ENCODE measurements at regions not wholly inside any gene's neighbourhood (a gene's known extent, or its start where the extent isn't known, plus 50 kb on each side); places are given as distances from the start of the nearest gene placed in this dataset.
"Not testable (repeated sequence)": the region's sequence is repeated elsewhere in the genome, so short reads cannot be mapped to it uniquely, and the experiment has no call there.

GRCh38 chr1:29949676-29950075 is 713.4 kb downstream of the PTPRU start:
- DNase-seq (ENCODE audit: low read depth, low spot score): no peak

GRCh38 chr1:29948581-29948980 is 712.3 kb downstream of the PTPRU start:
- no peak for DNase-seq (ENCODE audit: low read depth, low spot score)

- DNase-seq (ENCODE audit: low read depth, low spot score): no peak
These were observed 709.7 kb downstream of the PTPRU start for GRCh38 chr1:29946057-29946456.

GRCh38 chr1:29945426-29945825 is 709.1 kb downstream of the PTPRU start:
- DNase-seq (ENCODE audit: low read depth, low spot score): no peak

DNA sequence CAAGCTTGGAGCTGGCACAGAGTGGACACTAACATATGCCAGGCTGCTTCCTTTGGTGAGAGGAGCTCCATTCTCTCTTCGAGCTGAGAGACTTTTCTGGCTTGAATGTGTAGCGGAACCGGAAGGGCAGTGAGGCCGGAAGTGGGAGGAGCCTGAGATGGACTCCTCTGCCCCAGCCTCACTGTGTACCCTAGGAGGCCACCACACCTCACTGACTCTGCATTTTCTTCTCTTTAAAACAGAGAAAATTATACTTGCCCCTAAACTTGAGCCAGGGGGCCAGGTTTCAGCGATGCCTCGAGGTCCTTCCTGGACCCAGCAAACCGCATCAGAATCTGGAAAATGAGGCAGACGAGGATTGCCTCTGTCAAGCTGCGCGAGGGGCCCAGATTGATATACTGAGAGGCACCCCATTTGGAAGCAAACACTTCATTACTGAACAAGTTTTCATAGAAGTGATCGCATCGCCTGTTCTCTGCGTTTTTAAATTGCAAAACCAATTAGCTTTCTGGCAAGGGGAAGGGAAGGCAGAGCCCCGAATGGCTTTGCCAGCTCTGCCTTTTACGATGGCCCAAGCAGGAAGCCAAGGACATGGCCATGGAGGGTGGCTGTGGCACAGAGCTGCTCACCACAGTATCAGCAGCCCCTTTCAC is 708.1 kb downstream of the PTPRU start:
- no peak for DNase-seq (ENCODE audit: low read depth, low spot score)

DNA sequence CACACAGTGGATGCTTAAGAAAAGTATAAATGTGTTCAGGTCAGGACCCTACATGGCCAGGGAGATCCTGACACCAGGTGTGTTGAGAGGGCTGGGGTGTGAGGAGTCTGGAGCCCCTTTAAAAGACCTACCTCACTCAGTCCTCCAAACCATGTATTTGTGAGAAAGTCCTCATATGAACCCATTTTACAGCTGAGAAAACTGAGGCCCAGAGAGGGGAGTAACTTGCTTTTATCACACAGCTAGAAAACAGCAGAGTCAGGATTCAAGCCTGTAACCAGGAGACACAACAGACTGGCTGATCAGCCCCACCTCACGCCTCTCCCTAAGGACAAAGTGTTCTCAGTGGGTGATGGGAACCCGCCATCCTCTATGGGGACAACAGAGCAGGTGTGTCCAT is 706.7 kb downstream of the PTPRU start:
- no peak for DNase-seq (ENCODE audit: low read depth, low spot score)

DNA sequence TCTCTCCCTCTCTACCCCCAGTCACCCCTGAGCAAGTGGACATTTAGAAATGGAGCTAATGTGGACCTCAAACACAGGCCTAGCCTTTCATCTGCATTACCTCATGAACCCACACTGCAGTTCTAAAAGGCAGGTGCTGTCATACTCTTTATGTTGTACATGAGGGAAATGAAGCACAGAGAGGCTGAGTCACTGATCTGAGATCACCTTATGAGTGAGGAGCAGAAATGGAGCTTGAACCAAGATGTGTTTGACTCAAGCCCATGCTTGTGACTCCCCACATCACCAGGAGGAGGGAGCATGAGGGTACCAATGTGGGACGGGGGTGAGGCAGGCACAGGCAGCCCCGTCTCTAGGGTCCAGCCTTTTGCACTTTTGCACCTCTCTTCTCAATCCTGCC is 702.8 kb downstream of the PTPRU start:
- no peak for DNase-seq (ENCODE audit: low read depth, low spot score)

- no peak for DNase-seq (ENCODE audit: low read depth, low spot score)
These were observed 701.0 kb downstream of the PTPRU start for GRCh38 chr1:29937356-29937755.

DNA sequence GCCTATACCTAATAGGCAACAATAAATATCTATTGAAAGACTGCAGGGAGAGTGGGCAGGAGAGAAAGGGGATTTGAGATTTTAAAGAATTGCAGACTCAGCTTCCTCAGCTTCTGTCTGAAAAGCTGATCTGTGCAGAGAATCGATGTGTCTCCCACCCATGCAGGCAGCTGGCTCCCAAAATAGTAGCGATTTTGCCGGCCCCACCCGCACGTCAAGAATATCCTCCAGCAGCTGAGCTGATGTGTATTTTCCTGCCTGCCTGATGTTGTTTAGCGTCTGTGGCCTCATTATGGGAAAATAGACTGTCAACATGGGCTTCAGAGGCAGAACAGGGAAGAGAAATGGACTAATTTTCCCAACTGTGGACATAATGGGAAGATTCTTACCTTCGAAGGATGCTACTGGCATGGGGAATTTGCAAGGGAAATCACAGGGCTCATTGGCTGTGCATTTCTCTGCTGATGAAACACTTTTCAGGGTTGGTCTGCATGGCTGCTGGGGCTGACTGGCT is 699.8 kb downstream of the PTPRU start:
- DNase-seq (ENCODE audit: low read depth, low spot score): no peak

- DNase-seq (ENCODE audit: low read depth, low spot score): no peak
These were observed 698.0 kb downstream of the PTPRU start for GRCh38 chr1:29934255-29934772.

- DNase-seq (ENCODE audit: low read depth, low spot score): no peak
These were observed 696.7 kb downstream of the PTPRU start for GRCh38 chr1:29933067-29933466.

DNA sequence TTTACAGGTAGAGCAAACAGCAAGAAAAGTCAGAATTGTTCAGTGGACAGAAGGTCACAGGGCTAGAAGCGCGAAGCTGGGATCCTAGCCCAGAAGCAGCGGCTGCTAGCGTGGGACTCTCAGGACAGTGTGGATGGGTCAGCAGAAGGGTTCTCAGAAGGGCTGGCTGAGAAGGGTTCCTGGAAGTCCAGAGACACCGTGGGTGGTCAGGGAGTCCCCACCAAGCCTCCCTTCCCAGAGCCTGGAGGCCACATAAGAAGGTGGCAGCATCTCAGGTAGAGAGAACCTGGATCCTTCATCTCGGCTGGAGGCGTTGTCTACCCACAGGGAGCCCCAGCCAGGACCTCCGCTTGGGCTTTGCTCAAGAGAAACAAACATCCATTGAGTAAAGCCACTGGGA is 696.3 kb downstream of the PTPRU start:
- DNase-seq (ENCODE audit: low read depth, low spot score): no peak

GRCh38 chr1:29931477-29932175 is 695.3 kb downstream of the PTPRU start:
- DNase-seq (ENCODE audit: low read depth, low spot score): no peak

- no peak for DNase-seq (ENCODE audit: low read depth, low spot score)
These were observed 688.7 kb downstream of the PTPRU start for GRCh38 chr1:29925058-29925457.

DNA sequence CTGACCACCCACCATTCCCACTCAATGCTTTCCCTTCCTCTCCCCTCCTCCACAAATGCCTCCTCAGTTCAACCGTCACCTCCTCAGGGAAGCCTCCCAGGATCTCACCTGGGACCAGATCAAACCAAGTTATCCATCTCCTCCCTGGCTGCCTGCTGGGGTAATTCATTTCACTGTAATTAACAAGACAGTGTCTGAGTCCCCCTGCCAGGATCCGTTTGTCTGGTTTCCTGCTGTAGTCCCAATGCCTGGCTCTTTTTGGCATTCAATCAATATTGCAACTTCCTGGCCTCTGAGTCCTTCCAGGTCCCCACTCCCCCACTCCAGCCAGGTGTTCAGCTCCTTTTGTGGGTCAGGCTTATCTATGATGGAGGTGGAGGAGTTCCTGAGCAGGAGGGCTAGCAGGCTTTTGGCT is 687.7 kb downstream of the PTPRU start:
- DNase-seq (ENCODE audit: low read depth, low spot score): no peak

GRCh38 chr1:29921741-29922140 is 685.4 kb downstream of the PTPRU start:
- no peak for DNase-seq (ENCODE audit: low read depth, low spot score)

DNA sequence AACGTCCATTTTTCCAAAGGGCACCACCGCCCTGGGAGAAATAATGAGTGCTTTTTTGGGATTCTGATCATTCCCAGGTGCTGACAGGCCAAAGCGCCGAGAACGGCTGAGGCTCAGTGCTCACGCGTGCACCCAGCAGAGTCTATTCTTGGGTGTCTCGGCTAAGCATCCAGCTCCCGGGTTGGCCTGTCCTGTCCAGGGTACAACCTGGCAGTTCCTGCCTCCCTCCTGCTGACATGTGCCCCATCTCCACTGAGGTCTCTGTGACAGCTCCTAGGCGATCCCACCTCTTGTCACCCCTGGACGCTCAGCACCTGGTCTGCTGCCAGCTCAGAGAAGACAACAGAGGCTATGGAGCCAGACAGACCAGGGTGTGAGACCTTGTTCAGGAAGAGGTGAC is 684.5 kb downstream of the PTPRU start:
- no peak for DNase-seq (ENCODE audit: low read depth, low spot score)

GRCh38 chr1:29920316-29920715 is 684.0 kb downstream of the PTPRU start:
- DNase-seq (ENCODE audit: low read depth, low spot score): no peak

GRCh38 chr1:29919041-29919440 is 682.7 kb downstream of the PTPRU start:
- not testable (repeated sequence) for DNase-seq (ENCODE audit: low read depth, low spot score)

DNA sequence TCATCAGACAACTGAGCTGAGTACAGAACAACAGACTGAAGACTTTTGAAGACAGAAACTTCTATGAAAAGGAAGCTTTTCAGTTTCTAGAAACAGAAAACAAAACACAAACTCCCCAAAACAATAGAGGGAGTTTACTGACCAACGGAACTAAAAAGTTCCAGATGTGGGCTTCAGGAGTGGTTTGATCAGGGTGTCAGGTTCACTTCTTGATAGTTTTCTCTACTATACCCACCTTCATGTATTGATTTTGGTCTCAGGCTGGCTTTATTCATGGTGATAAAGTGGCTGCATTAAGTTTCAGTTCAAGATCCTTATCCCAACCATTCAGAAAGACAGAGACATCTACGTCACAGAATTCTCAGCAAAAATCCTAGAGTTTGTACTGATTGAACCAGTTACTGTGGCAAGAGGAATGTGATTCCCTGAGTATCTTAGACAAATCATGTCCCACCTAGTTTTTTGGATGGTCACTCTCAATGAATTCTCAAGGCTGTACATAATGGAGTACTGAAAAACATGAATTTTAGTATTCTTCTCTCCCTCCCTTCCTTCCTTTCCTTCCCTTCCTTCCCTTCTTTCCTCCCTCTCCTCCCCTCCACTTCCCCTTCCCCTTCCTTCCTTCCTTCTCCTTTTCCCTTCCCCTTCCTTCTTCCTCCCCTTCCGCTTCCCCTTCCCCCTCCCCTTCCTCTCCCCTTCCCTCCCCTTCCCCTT is 680.5 kb downstream of the PTPRU start:
- no peak for DNase-seq (ENCODE audit: low read depth, low spot score)

GRCh38 chr1:29914936-29915335 is 678.6 kb downstream of the PTPRU start:
- no peak for DNase-seq (ENCODE audit: low read depth, low spot score)

DNA sequence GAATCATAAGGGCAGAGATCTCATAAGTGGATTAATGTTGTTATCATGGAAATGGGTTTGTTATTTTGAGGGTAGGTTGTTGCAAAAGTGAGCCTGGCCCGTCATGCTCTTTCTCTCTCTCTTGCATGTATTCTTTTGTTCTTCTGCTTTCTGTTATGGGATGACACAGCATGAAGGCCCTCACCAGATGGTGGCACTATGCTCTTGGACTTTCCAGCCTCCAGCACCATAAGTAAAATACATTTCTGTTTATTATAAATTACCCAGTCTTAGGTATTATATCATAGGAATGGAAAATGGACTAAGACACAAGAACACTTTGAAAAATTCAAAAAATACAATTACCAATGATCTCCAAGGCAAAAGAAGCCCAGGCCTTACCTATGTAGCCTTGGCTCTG is 676.1 kb downstream of the PTPRU start:
- DNase-seq (ENCODE audit: low read depth, low spot score): no peak

Measured in activated CD4-positive, CD25-positive, alpha-beta regulatory T cell treated with anti-CD3 and anti-CD28 coated beads, Interleukin-2, amount 50 U/mL, for 16 hours (primary cell).